ENCODE measurements at regions not wholly inside any gene's neighbourhood (a gene's known extent, or its start where the extent isn't known, plus 50 kb on each side); places are given as distances from the start of the nearest gene placed in this dataset.

GRCh38 chr20:24797745-24798655 is 151.1 kb upstream of the CST7 start:
- WGBS, 2 donors (ENCODE audit: low coverage in 1 of 2), result 83 to 100% methylated on average over 1 of the region's 19 CpGs
- Histone ChIP-seq H3K4me1 (no peaks in the 10 kb centered on the region), H3K36me3 (no peaks in the 10 kb centered on the region), H3K4me3 (no peak overlapping the region), H3K9me3 (no peaks in the 10 kb centered on the region), H3K27ac (no peak overlapping the region), H3K27me3 (peaks cover 6% of the 10 kb centered on the region)
- ATAC-seq, result no peak
- TF ChIP-seq POLR2A (IDR thresholded peaks at IDR 0.05) (no peak), POLR2AphosphoS5 (IDR thresholded peaks at IDR 0.05) (no peak), EP300 (IDR thresholded peaks at IDR 0.05) (no peak), CTCF (IDR thresholded peaks at IDR 0.05) (no peak)

GRCh38 chr20:24798930-24799705 is 150.0 kb upstream of the CST7 start:
- no peak for ATAC-seq
- peaks cover 6% of the 10 kb centered on the region for H3K27me3 ChIP-seq
- 100% methylated on average over 2 of the region's 13 CpGs for WGBS, 2 donors (ENCODE audit: low coverage in 1 of 2)

GRCh38 chr20:24799971-24800580 is 149.0 kb upstream of the CST7 start:
- TF ChIP-seq CTCF (IDR thresholded peaks at IDR 0.05) (no peak), POLR2A (IDR thresholded peaks at IDR 0.05) (no peak), EP300 (IDR thresholded peaks at IDR 0.05) (no peak), POLR2AphosphoS5 (IDR thresholded peaks at IDR 0.05) (no peak)
- WGBS, 2 donors (ENCODE audit: low coverage in 1 of 2), result 90 to 100% methylated on average over 1 to 6 of the region's 12 CpGs
- H3K27me3 ChIP-seq, result no peaks in the 10 kb centered on the region
- H3K9me3 ChIP-seq, result no peaks in the 10 kb centered on the region
- H3K4me3 ChIP-seq, result no peak overlapping the region
- H3K4me1 ChIP-seq, result no peaks in the 10 kb centered on the region
- no peak overlapping the region for H3K27ac ChIP-seq
- no peak for ATAC-seq
- no peaks in the 10 kb centered on the region for H3K36me3 ChIP-seq

More at GRCh38 chr20:24798930-24799705, 150.0 kb upstream of the CST7 start:
- Histone ChIP-seq H3K9me3 (no peaks in the 10 kb centered on the region), H3K36me3 (no peaks in the 10 kb centered on the region), H3K4me1 (no peaks in the 10 kb centered on the region), H3K4me3 (no peak overlapping the region), H3K27ac (no peak overlapping the region)
- TF ChIP-seq EP300 (IDR thresholded peaks at IDR 0.05) (no peak), POLR2A (IDR thresholded peaks at IDR 0.05) (no peak), POLR2AphosphoS5 (IDR thresholded peaks at IDR 0.05) (no peak), CTCF (IDR thresholded peaks at IDR 0.05) (no peak)

- Histone ChIP-seq H3K4me1 (no peaks in the 10 kb centered on the region), H3K4me3 (no peak overlapping the region), H3K9me3 (no peaks in the 10 kb centered on the region), H3K36me3 (no peaks in the 10 kb centered on the region), H3K27me3 (no peaks in the 10 kb centered on the region), H3K27ac (no peak overlapping the region)
- 55 to 69% methylated on average over 5 to 6 of the region's 11 CpGs for WGBS, 2 donors (ENCODE audit: low coverage in 1 of 2)
- TF ChIP-seq EP300 (IDR thresholded peaks at IDR 0.05), result no peak
- no peak for TF ChIP-seq POLR2A (IDR thresholded peaks at IDR 0.05)
- TF ChIP-seq POLR2AphosphoS5 (IDR thresholded peaks at IDR 0.05), result no peak
- no peak for TF ChIP-seq CTCF (IDR thresholded peaks at IDR 0.05)
- ATAC-seq, result no peak
These were observed 146.7 kb upstream of the CST7 start for GRCh38 chr20:24802286-24802820.

Measured in gastroesophageal sphincter (tissue), 4 donors.